GM21526 (cell line): ENCODE measurements at regions not wholly inside any gene's neighbourhood (a gene's known extent, or its start where the extent isn't known, plus 50 kb on each side); places are given as distances from the start of the nearest gene placed in this dataset.

ENCODE experiments used
- ATAC-seq: cut with Tn5 transposase; IDR thresholded peaks from one replicate; pipeline ENCODE4 v1.9.1; 2021; ENCODE audit warnings: moderate library complexity; ENCODE audit not compliant: unreplicated experiment, low FRiP score

GRCh38 chr4:102439812-102440211 lies 61.3 kb upstream of the NFKB1 start:
- ATAC-seq: no peak

GRCh38 chr4:102440498-102440897 lies 60.7 kb upstream of the NFKB1 start:
- no peak for ATAC-seq

- ATAC-seq: no peak
Observed at GRCh38 chr4:102441978-102442911, 58.9 kb upstream of the NFKB1 start.

GRCh38 chr4:102444752-102445151 lies 56.4 kb upstream of the NFKB1 start:
- no peak for ATAC-seq

- ATAC-seq: no peak
Observed at GRCh38 chr4:102445213-102445612, 55.9 kb upstream of the NFKB1 start.

GRCh38 chr4:102447413-102447812 lies 53.7 kb upstream of the NFKB1 start:
- no peak for ATAC-seq

- peak; percentile 81 for ATAC-seq
Observed at GRCh38 chr4:102449751-102450352, 51.3 kb upstream of the NFKB1 start.

- no peak for ATAC-seq
Observed at GRCh38 chr4:102451266-102451665, 49.9 kb upstream of the NFKB1 start.
